Chondrocyte (in vitro differentiated cells): ENCODE measurements at regions not wholly inside any gene's neighbourhood (a gene's known extent, or its start where the extent isn't known, plus 50 kb on each side); places are given as distances from the start of the nearest gene placed in this dataset.

ENCODE experiments used
- DNase-seq: peaks from one replicate; pipeline ENCODE4 v3.0.0; 2021; ENCODE audit warnings: mixed read lengths, low spot score
- H3K27ac Mint-ChIP-seq: one replicate; pipeline ENCODE4 v1.8.0; 2021; ENCODE audit warnings: mild to moderate bottlenecking, moderate library complexity, mixed read lengths; ENCODE audit not compliant: unreplicated experiment
- H3K27me3 Mint-ChIP-seq: 2 replicates; pipeline ENCODE4 v1.8.0; 2021; ENCODE audit warnings: low read depth, mixed read lengths
- H3K36me3 Mint-ChIP-seq: 2 replicates; pipeline ENCODE4 v1.8.0; 2021; ENCODE audit warnings: low read depth, mixed read lengths
- H3K4me1 Mint-ChIP-seq: 2 replicates; pipeline ENCODE4 v1.8.0; 2021; ENCODE audit warnings: low read depth, mild to moderate bottlenecking, mixed read lengths
- H3K4me3 Mint-ChIP-seq: one replicate; pipeline ENCODE4 v1.8.0; 2021; ENCODE audit warnings: mild to moderate bottlenecking, moderate library complexity, mixed read lengths; ENCODE audit not compliant: unreplicated experiment
- H3K9me3 Mint-ChIP-seq: 2 replicates; pipeline ENCODE4 v1.8.0; 2021; ENCODE audit warnings: low read depth, mixed read lengths
- TF ChIP-seq, protein P1 (sequence below): fragments of 200-600 bp; sonication (generic); IDR thresholded peaks from 2 replicates; pipeline ENCODE4 v1.5.0; 2021; ENCODE audit warnings: antibody characterized with exemption, mild to moderate bottlenecking, moderate library complexity

DNA sequence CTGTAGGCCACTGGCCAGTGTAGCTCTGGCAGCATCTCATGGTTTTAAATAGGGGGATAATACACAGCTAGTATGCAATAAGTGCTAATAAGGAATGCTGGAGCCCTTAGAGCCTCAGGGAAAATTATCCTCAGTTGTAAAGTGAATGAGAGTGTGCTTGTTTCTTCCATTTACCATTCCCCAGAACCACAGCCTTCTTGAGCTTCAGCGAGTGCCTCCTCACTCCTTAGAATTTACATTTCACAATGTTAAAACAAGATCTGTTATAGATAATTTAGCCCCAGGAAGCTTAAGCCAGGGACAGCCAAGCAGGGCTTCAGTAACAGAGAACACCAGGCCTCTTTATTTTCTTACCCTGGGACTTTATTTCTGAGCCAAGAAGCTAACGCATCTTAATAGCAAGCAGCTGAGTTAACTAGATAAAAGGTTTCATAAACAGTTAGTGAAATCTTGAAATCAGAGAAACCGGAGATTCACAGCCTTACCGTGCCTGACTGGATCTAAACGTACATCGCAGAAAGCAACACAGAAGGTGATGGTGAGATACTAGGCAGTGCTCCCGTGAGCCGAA lies 535.2 kb downstream of the TDRD15 start:
- H3K4me3 Mint-ChIP-seq: no peak overlapping the region
- TF ChIP-seq, protein P1, sequence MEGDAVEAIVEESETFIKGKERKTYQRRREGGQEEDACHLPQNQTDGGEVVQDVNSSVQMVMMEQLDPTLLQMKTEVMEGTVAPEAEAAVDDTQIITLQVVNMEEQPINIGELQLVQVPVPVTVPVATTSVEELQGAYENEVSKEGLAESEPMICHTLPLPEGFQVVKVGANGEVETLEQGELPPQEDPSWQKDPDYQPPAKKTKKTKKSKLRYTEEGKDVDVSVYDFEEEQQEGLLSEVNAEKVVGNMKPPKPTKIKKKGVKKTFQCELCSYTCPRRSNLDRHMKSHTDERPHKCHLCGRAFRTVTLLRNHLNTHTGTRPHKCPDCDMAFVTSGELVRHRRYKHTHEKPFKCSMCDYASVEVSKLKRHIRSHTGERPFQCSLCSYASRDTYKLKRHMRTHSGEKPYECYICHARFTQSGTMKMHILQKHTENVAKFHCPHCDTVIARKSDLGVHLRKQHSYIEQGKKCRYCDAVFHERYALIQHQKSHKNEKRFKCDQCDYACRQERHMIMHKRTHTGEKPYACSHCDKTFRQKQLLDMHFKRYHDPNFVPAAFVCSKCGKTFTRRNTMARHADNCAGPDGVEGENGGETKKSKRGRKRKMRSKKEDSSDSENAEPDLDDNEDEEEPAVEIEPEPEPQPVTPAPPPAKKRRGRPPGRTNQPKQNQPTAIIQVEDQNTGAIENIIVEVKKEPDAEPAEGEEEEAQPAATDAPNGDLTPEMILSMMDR: no peak
- H3K4me1 Mint-ChIP-seq: no peaks in the 10 kb centered on the region
- no peak for DNase-seq
- H3K27me3 Mint-ChIP-seq: no peaks in the 10 kb centered on the region
- no peak overlapping the region for H3K27ac Mint-ChIP-seq
- no peaks in the 10 kb centered on the region for H3K9me3 Mint-ChIP-seq
- H3K36me3 Mint-ChIP-seq: no peaks in the 10 kb centered on the region

DNA sequence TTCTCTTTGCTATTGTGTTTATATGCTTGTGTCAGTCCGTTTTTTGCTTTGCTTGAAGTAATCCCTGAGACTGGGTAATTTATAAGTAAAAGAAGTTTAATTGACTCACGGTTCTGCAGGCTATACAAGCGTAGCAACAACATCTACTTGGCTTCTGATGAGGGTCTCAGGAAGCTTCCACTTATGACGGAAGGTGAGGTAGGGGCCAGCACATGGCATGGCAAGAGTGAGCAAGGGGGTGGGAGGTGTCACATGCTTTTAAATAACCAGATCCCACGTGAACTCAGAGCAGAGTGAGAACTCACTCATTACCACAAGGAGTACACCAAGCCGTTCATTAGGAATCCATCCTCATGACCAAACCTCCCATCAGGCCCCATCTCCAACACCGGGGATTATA lies 540.3 kb downstream of the TDRD15 start:
- peaks cover 2% of the 10 kb centered on the region for H3K9me3 Mint-ChIP-seq
- TF ChIP-seq, protein P1: no peak

DNA sequence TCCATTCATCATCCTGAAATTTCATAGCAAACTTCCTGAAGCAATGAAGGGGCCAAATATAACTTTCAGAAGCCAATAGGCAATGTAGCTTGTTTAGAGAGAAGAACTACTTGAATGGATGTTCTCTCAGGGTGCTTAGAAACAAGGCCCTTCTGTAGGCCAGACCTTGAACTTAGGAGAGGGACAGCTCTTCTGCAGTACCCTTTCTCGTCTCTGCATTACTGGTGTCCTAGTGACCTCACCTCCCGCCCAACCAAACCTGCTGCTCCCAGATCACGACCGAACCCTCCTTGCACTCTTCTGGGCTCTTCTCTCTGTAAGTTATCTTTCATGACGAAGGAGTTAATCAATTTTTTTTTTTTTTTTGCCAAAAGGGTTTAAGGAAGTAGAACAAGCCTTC lies 543.9 kb downstream of the TDRD15 start:
- H3K27me3 Mint-ChIP-seq: peaks cover 4% of the 10 kb centered on the region
- peaks cover 2% of the 10 kb centered on the region for H3K9me3 Mint-ChIP-seq

More for the DNA sequence above, 540.3 kb downstream of the TDRD15 start:
- H3K36me3 Mint-ChIP-seq: no peaks in the 10 kb centered on the region
- H3K27ac Mint-ChIP-seq: no peak overlapping the region
- no peaks in the 10 kb centered on the region for H3K4me1 Mint-ChIP-seq
- DNase-seq: no peak
- H3K27me3 Mint-ChIP-seq: peaks cover 3% of the 10 kb centered on the region
- H3K4me3 Mint-ChIP-seq: no peak overlapping the region

DNA sequence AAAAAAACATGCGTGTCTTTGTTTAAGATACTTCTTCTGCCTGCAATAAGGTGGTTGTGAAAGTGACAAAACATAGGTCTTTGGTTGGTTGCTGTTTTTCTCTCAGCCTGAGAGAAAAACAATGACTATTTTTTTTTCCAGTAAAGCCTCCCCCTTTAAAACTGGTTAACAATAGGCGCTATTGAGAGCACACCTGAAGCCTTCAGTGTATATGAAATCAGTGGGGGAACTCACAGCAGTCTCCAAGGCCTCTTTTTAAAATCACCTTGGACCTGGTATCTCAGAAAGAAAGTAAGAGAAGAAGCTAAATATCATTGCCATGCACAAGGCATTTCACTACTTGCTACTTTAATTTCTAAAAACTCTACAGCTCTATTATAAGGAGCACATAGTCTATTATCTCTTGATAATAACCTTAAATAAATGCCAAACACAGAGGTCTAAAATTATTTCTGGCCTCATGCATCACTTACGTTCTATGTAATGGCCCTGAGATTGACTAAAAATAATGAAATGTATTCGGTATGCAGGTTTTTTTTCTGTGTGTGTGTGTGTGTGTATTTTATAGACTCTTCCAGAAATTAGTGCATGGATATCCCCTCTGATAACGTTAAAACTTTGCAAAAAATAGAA lies 544.4 kb downstream of the TDRD15 start:
- Mint-ChIP-seq H3K4me3 (no peak overlapping the region), H3K9me3 (peaks cover 3% of the 10 kb centered on the region), H3K27me3 (peaks cover 5% of the 10 kb centered on the region), H3K36me3 (no peaks in the 10 kb centered on the region), H3K27ac (no peak overlapping the region), H3K4me1 (no peaks in the 10 kb centered on the region)
- no peak for DNase-seq
- TF ChIP-seq, protein P1: no peak

More for the DNA sequence above, 543.9 kb downstream of the TDRD15 start:
- Mint-ChIP-seq H3K4me1 (no peaks in the 10 kb centered on the region), H3K4me3 (no peak overlapping the region), H3K36me3 (no peaks in the 10 kb centered on the region), H3K27ac (no peak overlapping the region)
- DNase-seq: no peak
- TF ChIP-seq, protein P1: no peak

DNA sequence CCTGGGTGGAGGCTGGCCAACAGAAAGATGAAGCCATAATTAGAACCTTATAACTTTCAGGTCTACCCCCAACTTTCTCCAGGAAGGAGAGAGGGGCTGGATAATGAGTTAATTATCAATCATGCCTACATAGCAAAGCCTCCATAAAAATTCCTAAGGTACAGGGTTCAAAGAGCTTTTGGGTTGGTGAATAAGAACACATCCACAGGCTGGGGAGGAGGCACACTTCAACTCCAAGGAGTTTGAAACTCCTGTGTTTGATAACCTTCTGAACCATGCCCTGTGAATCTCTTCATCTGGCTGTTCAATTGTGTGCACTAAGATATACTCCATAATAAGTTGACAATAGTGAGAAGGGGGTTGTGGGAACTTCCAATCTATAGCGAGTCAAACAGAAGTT lies 552.3 kb downstream of the TDRD15 start:
- Mint-ChIP-seq H3K4me1 (no peaks in the 10 kb centered on the region), H3K9me3 (peaks cover 17% of the 10 kb centered on the region), H3K36me3 (no peaks in the 10 kb centered on the region), H3K27me3 (peaks cover 1% of the 10 kb centered on the region), H3K4me3 (no peak overlapping the region), H3K27ac (no peak overlapping the region)
- DNase-seq: no peak
- TF ChIP-seq, protein P1: no peak
